Pulmonary artery endothelial cell (primary cell): ENCODE measurements at regions not wholly inside any gene's neighbourhood (a gene's known extent, or its start where the extent isn't known, plus 50 kb on each side); places are given as distances from the start of the nearest gene placed in this dataset.
A peak's percentile ranks its signal among the peaks of the same experiment; 100 is the strongest.
"Not testable (repeated sequence)": the region's sequence is repeated elsewhere in the genome, so short reads cannot be mapped to it uniquely, and the experiment has no call there.

ENCODE experiments used
- DNase-seq: peaks from one replicate; pipeline ENCODE4 v3.0.0-alpha.2; 2011; ENCODE audit warnings: low read depth, low spot score

- DNase-seq = no peak
Observed at GRCh38 chr5:68116408-68116807, 99.1 kb upstream of the PIK3R1 start.

GRCh38 chr5:68115584-68115983, 100.0 kb upstream of the PIK3R1 start:
- no peak for DNase-seq

- DNase-seq = no peak
Observed at GRCh38 chr5:68114378-68115040, 101.0 kb upstream of the PIK3R1 start.

- no peak for DNase-seq
Observed at GRCh38 chr5:68112658-68113057, 102.9 kb upstream of the PIK3R1 start.

GRCh38 chr5:68110894-68111293, 104.7 kb upstream of the PIK3R1 start:
- no peak for DNase-seq

GRCh38 chr5:68110264-68110663, 105.3 kb upstream of the PIK3R1 start:
- no peak for DNase-seq

- DNase-seq = not testable (repeated sequence)
Observed at GRCh38 chr5:68104217-68104616, 111.3 kb upstream of the PIK3R1 start.

GRCh38 chr5:68103297-68103696, 112.3 kb upstream of the PIK3R1 start:
- DNase-seq = not testable (repeated sequence)

- DNase-seq = no peak
Observed at GRCh38 chr5:68099327-68099726, 116.2 kb upstream of the PIK3R1 start.

GRCh38 chr5:68093455-68094159, 121.9 kb upstream of the PIK3R1 start:
- DNase-seq = no peak

GRCh38 chr5:68088302-68088701, 127.3 kb upstream of the PIK3R1 start:
- DNase-seq = no peak

GRCh38 chr5:68087866-68088265, 127.7 kb upstream of the PIK3R1 start:
- no peak for DNase-seq

GRCh38 chr5:68086857-68087256, 128.7 kb upstream of the PIK3R1 start:
- peak; percentile 87 for DNase-seq

- no peak for DNase-seq
Observed at GRCh38 chr5:68086439-68086838, 129.1 kb upstream of the PIK3R1 start.

GRCh38 chr5:68084396-68084795, 131.2 kb upstream of the PIK3R1 start:
- no peak for DNase-seq

GRCh38 chr5:68080282-68081050, 135.1 kb upstream of the PIK3R1 start:
- no peak for DNase-seq

GRCh38 chr5:68077349-68077894, 138.1 kb upstream of the PIK3R1 start:
- DNase-seq = no peak

- DNase-seq = no peak
Observed at GRCh38 chr5:68074633-68075032, 140.9 kb upstream of the PIK3R1 start.

GRCh38 chr5:68074048-68074632, 141.4 kb upstream of the PIK3R1 start:
- no peak for DNase-seq

GRCh38 chr5:68071736-68072135, 143.8 kb upstream of the PIK3R1 start:
- no peak for DNase-seq

- no peak for DNase-seq
Observed at GRCh38 chr5:68071282-68071632, 144.3 kb upstream of the PIK3R1 start.
